ENCODE measurements at regions not wholly inside any gene's neighbourhood (a gene's known extent, or its start where the extent isn't known, plus 50 kb on each side); places are given as distances from the start of the nearest gene placed in this dataset.
"Not testable (repeated sequence)": the region's sequence is repeated elsewhere in the genome, so short reads cannot be mapped to it uniquely, and the experiment has no call there.

DNA sequence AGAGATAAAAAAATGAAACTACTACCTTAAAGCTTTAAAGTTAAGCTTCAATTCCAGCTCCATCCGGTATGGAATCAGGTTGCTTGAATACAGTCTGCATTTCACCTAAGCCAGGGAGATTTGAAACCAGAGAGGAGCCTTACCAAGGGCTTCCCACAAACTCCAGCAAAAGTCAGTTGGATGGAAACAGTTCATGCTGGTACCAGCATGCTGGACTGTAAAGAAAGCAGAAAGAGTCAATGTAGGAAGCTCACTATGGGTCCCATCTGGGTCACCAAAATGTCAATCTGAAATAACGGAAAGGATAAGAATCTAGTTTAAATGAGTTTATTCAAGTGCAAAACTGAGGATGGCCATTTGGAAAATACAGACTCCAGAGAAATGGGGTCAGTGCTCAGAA, 65.3 kb downstream of the CDO1 start:
- Mint-ChIP-seq H3K4me3 (no peak overlapping the region), H3K27ac (no peak overlapping the region), H3K36me3 (ENCODE audit: low read depth) (no peaks in the 10 kb centered on the region), H3K4me1 (no peaks in the 10 kb centered on the region), H3K27me3 (peaks cover 30% of the 10 kb centered on the region), H3K9me3 (no peaks in the 10 kb centered on the region)
- no peak for DNase-seq
- no peak for ATAC-seq

DNA sequence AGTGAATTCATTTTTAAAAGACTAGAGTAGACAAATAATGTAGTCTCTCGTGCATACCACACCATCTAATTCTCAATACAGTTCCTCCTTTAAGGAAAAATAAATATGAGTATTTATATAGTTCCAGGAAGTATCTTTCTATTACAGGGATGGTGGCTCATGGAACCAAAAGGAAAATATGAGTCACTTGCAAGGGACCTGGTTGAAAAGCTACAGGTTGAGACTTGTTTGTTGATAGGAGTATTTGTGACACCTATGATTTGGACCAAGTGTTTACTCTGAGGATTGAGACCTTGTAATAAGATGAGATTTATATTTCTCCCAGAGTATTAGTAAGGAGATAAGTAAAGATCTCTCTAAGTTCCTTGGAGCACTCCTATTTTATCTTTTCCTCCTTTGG, 67.4 kb downstream of the CDO1 start:
- H3K27me3 Mint-ChIP-seq = peaks cover 23% of the 10 kb centered on the region
- H3K36me3 Mint-ChIP-seq (ENCODE audit: low read depth) = no peaks in the 10 kb centered on the region
- H3K9me3 Mint-ChIP-seq = peaks cover 5% of the 10 kb centered on the region
- no peak overlapping the region for H3K27ac Mint-ChIP-seq
- no peak for ATAC-seq
- H3K4me3 Mint-ChIP-seq = no peak overlapping the region
- no peak for DNase-seq
- no peaks in the 10 kb centered on the region for H3K4me1 Mint-ChIP-seq

GRCh38 chr5:115739245-115739644, 77.2 kb downstream of the CDO1 start:
- H3K4me1 Mint-ChIP-seq = peaks cover 27% of the 10 kb centered on the region
- peaks cover 25% of the 10 kb centered on the region for H3K27me3 Mint-ChIP-seq
- not testable (repeated sequence) for ATAC-seq; H3K4me3 Mint-ChIP-seq; H3K27ac Mint-ChIP-seq; H3K36me3 Mint-ChIP-seq (ENCODE audit: low read depth); DNase-seq
- peaks cover 12% of the 10 kb centered on the region for H3K9me3 Mint-ChIP-seq

DNA sequence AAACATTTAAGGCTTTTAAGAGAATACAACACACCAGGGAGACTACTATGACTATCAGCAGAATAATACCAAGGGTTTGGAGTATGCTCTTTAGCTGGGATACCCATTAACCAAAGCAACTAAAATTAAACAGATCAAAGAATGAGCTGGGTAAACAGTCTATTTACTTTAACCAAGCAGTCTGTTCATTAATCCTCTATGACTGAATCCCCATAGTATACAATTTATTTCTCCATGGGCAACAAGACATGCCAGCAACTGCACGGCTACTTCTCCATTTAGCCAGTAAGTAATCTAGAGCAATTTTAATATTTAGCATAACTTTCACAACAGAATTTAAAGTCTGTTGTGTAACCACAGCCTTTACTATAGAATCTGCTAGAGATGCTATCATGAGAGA, 77.6 kb downstream of the CDO1 start:
- ATAC-seq = no peak
- no peaks in the 10 kb centered on the region for H3K36me3 Mint-ChIP-seq (ENCODE audit: low read depth)
- H3K27me3 Mint-ChIP-seq = peaks cover 26% of the 10 kb centered on the region

DNA sequence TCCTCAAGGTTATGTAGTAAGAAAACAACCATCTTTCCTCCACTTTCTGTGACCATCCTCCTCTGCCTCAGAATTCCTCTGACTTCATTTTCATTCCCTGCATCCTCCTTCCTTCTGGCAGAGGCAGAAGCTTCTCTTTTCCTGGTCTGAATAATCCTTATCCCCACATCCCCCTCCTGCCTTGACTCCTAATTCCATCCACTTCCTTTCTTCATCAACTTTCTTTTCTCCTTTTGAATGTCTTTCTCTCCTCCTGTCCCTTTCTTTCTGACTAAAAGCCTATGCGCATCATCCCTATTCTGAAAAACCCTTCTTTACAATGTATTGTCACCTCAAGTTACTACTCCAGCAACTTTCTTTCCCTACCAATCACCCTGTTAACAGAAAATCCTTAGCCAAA, 79.0 kb downstream of the CDO1 start:
- ATAC-seq (no peak), DNase-seq (no peak)
- no peak overlapping the region for H3K4me3 Mint-ChIP-seq
- peaks cover 33% of the 10 kb centered on the region for H3K27me3 Mint-ChIP-seq
- H3K36me3 Mint-ChIP-seq (ENCODE audit: low read depth) = no peaks in the 10 kb centered on the region
- H3K27ac Mint-ChIP-seq = peak overlapping the region; percentile 43
- peaks cover 32% of the 10 kb centered on the region for H3K4me1 Mint-ChIP-seq
- H3K9me3 Mint-ChIP-seq = no peaks in the 10 kb centered on the region

More for the DNA sequence above, 77.6 kb downstream of the CDO1 start:
- peaks cover 27% of the 10 kb centered on the region for H3K4me1 Mint-ChIP-seq
- H3K9me3 Mint-ChIP-seq = peaks cover 8% of the 10 kb centered on the region
- no peak for DNase-seq
- H3K4me3 Mint-ChIP-seq = no peak overlapping the region
- no peak overlapping the region for H3K27ac Mint-ChIP-seq

- no peak for DNase-seq
- H3K4me3 Mint-ChIP-seq = no peak overlapping the region
- no peaks in the 10 kb centered on the region for H3K9me3 Mint-ChIP-seq
- peaks cover 33% of the 10 kb centered on the region for H3K27me3 Mint-ChIP-seq
- ATAC-seq = no peak
- H3K27ac Mint-ChIP-seq = peak overlapping the region; percentile 17
- no peaks in the 10 kb centered on the region for H3K36me3 Mint-ChIP-seq (ENCODE audit: low read depth)
- H3K4me1 Mint-ChIP-seq = peaks cover 32% of the 10 kb centered on the region
These were observed 79.8 kb downstream of the CDO1 start for GRCh38 chr5:115736690-115737005.

DNA sequence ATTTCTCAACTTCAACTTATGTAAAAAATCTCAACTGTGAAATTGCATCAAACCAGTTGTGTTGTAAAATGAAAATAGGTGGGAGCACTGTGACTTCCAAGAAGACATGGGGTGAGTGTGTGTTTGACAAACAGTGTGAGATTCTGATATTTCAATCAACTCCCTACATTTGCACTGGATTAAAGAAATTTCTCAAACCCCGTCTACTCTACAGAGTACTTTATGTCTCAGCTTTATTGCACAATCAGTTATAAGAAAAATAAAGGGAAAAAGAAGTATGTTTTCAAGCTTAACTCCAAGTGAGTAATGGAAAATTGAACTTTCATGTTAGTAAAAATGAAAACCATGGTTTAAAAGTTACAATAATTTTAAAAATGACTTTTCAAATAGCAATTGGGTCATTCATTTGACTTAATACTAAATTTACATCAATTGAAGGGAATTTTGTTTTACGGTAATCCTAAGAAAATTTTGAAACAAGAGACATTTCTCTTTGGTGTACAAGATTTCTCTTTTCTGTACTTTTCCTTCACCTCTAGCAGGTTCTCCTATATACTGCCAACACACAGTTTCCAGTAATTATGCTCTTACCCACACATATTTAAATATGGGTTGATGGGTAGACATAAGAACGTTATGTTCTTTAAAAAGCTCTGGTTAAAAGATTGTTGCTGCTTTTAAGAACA, 80.3 kb downstream of the CDO1 start:
- peaks cover 32% of the 10 kb centered on the region for H3K4me1 Mint-ChIP-seq
- peaks cover 32% of the 10 kb centered on the region for H3K27me3 Mint-ChIP-seq
- peak; percentile 76 for ATAC-seq
- DNase-seq = no peak
- H3K9me3 Mint-ChIP-seq = no peaks in the 10 kb centered on the region
- H3K27ac Mint-ChIP-seq = peak overlapping the region; percentile 17
- H3K36me3 Mint-ChIP-seq (ENCODE audit: low read depth) = no peaks in the 10 kb centered on the region
- no peak overlapping the region for H3K4me3 Mint-ChIP-seq

GRCh38 chr5:115735108-115735998, 81.1 kb downstream of the CDO1 start:
- H3K27ac Mint-ChIP-seq = peak overlapping the region; percentile 40
- peaks cover 31% of the 10 kb centered on the region for H3K27me3 Mint-ChIP-seq
- H3K36me3 Mint-ChIP-seq (ENCODE audit: low read depth) = no peaks in the 10 kb centered on the region
- DNase-seq = no peak
- H3K4me3 Mint-ChIP-seq = no peak overlapping the region
- peaks cover 32% of the 10 kb centered on the region for H3K4me1 Mint-ChIP-seq
- no peak for ATAC-seq
- H3K9me3 Mint-ChIP-seq = no peaks in the 10 kb centered on the region

GRCh38 chr5:115733607-115734006, 82.9 kb downstream of the CDO1 start:
- DNase-seq (no peak), ATAC-seq (no peak)
- peaks cover 32% of the 10 kb centered on the region for H3K4me1 Mint-ChIP-seq
- no peak overlapping the region for H3K4me3 Mint-ChIP-seq
- H3K9me3 Mint-ChIP-seq = no peaks in the 10 kb centered on the region
- no peaks in the 10 kb centered on the region for H3K36me3 Mint-ChIP-seq (ENCODE audit: low read depth)
- H3K27me3 Mint-ChIP-seq = peaks cover 31% of the 10 kb centered on the region
- H3K27ac Mint-ChIP-seq = no peak overlapping the region

DNA sequence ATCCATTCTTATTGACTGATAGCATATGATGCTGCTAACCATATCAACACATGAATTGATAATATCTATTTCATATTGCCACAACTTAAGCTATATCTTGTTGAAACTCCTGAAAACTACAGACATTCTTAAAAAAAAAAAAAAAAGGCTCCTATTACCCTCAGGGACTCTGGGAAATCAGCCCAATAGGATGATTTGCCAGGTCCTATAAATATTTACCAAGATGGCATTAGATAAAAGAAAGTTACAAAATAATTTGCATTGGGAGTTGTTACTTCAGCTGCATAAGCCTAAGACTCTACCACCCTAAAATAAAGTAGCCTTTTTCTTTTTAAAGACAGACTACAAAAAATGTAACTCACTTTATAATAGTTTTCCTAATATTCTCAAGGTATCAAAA, 84.4 kb downstream of the CDO1 start:
- no peaks in the 10 kb centered on the region for H3K9me3 Mint-ChIP-seq
- no peak overlapping the region for H3K4me3 Mint-ChIP-seq
- H3K27me3 Mint-ChIP-seq = peaks cover 26% of the 10 kb centered on the region
- H3K27ac Mint-ChIP-seq = no peak overlapping the region
- ATAC-seq (no peak), DNase-seq (no peak)
- H3K36me3 Mint-ChIP-seq (ENCODE audit: low read depth) = no peaks in the 10 kb centered on the region
- H3K4me1 Mint-ChIP-seq = peaks cover 26% of the 10 kb centered on the region

DNA sequence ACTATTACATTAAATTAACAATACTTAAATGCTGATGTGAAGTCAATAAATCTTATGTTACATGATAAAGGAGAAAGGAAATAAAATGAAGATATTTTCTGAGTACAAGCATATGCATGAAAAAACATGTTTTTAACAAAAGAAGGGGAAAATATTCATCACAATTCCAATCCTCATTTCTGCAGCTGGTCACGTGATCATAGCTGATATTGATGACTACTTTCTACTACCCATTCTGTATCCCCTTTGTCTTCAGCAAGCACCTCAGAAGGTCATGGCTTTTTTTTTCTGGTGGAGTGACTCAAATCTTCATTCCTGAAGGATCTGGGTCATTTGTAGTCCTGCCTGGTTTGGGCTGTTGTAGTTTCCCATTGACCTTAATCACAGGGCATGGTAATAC, 90.9 kb downstream of the CDO1 start:
- ATAC-seq (no peak), DNase-seq (no peak)
- Mint-ChIP-seq H3K27me3 (peaks cover 17% of the 10 kb centered on the region), H3K36me3 (ENCODE audit: low read depth) (no peaks in the 10 kb centered on the region), H3K4me1 (no peaks in the 10 kb centered on the region), H3K4me3 (no peak overlapping the region), H3K27ac (no peak overlapping the region), H3K9me3 (no peaks in the 10 kb centered on the region)

DNA sequence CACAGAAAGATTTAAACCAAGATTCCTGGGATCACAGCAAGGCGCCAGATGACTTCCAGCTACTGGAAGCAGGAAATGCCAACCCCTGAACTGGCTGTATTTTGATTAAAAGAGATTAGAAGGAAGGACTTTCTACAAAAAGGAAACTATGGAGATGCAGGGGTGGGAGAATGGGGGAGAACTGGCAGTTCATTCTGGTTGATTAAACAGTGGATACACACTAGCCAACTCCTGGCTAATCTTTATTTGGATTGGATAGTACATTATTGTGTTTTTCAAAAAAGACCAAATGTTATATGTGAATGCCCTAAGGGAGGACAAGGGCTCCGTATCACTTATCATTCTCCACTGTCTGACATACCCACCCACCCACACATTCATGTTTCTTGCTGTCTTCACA, 93.2 kb downstream of the CDO1 start:
- Mint-ChIP-seq H3K36me3 (ENCODE audit: low read depth) (no peaks in the 10 kb centered on the region), H3K4me3 (no peak overlapping the region), H3K4me1 (no peaks in the 10 kb centered on the region), H3K27ac (no peak overlapping the region), H3K9me3 (no peaks in the 10 kb centered on the region), H3K27me3 (peaks cover 19% of the 10 kb centered on the region)
- ATAC-seq = no peak
- no peak for DNase-seq

DNA sequence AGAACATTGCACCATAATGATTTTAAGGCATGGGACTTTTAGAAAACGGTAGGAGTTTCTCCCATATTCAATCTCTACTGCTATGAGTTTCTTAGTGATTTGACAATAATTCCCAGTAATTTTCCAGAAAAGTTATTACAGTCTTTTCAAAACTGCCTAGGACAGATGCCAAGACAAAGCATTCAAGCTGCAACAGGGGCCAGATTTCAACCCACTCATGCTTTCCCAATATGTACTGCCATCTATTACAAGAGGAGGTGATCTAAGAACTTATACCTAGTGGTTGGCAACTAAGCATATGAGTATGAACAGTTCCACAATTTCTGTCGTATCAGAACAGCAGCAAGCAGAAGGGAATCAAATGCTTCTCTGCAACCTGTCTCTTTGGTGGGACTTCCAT, 95.1 kb upstream of the TMED7 start:
- DNase-seq = no peak
- ATAC-seq = no peak
- Mint-ChIP-seq H3K27me3 (peaks cover 23% of the 10 kb centered on the region), H3K4me3 (no peak overlapping the region), H3K4me1 (no peaks in the 10 kb centered on the region), H3K9me3 (no peaks in the 10 kb centered on the region), H3K27ac (no peak overlapping the region), H3K36me3 (ENCODE audit: low read depth) (no peaks in the 10 kb centered on the region)

GRCh38 chr5:115718927-115719326, 93.1 kb upstream of the TMED7 start:
- Mint-ChIP-seq H3K9me3 (no peaks in the 10 kb centered on the region), H3K27ac (no peak overlapping the region), H3K4me3 (no peak overlapping the region), H3K4me1 (no peaks in the 10 kb centered on the region), H3K27me3 (peaks cover 24% of the 10 kb centered on the region), H3K36me3 (ENCODE audit: low read depth) (no peaks in the 10 kb centered on the region)
- DNase-seq (no peak), ATAC-seq (no peak)

- H3K9me3 Mint-ChIP-seq = peaks cover 7% of the 10 kb centered on the region
- no peak overlapping the region for H3K27ac Mint-ChIP-seq
- no peak for ATAC-seq
- peaks cover 25% of the 10 kb centered on the region for H3K27me3 Mint-ChIP-seq
- H3K4me3 Mint-ChIP-seq = no peak overlapping the region
- no peak for DNase-seq
- H3K4me1 Mint-ChIP-seq = no peaks in the 10 kb centered on the region
- no peaks in the 10 kb centered on the region for H3K36me3 Mint-ChIP-seq (ENCODE audit: low read depth)
These were observed 87.6 kb upstream of the TMED7 start for GRCh38 chr5:115713408-115713807.

Data from activated naive CD8-positive, alpha-beta T cell treated with anti-CD3 and anti-CD28 coated beads, Interleukin-2, amount 50 U/mL, for 24 hours (primary cell).